Progenitor cell of endocrine pancreas (in vitro differentiated cells): ENCODE measurements at regions not wholly inside any gene's neighbourhood (a gene's known extent, or its start where the extent isn't known, plus 50 kb on each side); places are given as distances from the start of the nearest gene placed in this dataset.

Experiments used
- DNase-seq: peaks from one replicate; pipeline ENCODE4 v3.0.0; 2021; ENCODE audit warnings: low spot score; ENCODE audit not compliant: unreplicated experiment
- H3K27ac Mint-ChIP-seq: 2 replicates; pipeline ENCODE4 v1.8.0; 2021; ENCODE audit warnings: mild to moderate bottlenecking, moderate library complexity, mixed read lengths
- H3K27me3 Mint-ChIP-seq: 2 replicates; pipeline ENCODE4 v1.8.0; 2021; ENCODE audit warnings: mixed read lengths
- H3K36me3 Mint-ChIP-seq: 2 replicates; pipeline ENCODE4 v1.8.0; 2022; ENCODE audit warnings: mixed read lengths; ENCODE audit not compliant: insufficient read depth
- H3K4me1 Mint-ChIP-seq: 2 replicates; pipeline ENCODE4 v1.8.0; 2021; ENCODE audit warnings: low read depth, mixed read lengths
- H3K4me3 Mint-ChIP-seq: 2 replicates; pipeline ENCODE4 v1.8.0; 2021; ENCODE audit warnings: low read depth, mild to moderate bottlenecking, moderate library complexity, mixed read lengths
- H3K9me3 Mint-ChIP-seq: 2 replicates; pipeline ENCODE4 v1.8.0; 2021; ENCODE audit warnings: low read depth, mixed read lengths
- CTCF ChIP-seq: fragments of 200-600 bp; sonication (generic); IDR thresholded peaks from one replicate; pipeline ENCODE4 v1.5.0; 2021; ENCODE audit warnings: antibody characterized with exemption, mild to moderate bottlenecking; ENCODE audit not compliant: unreplicated experiment

- peak; percentile 77 for TF ChIP-seq CTCF
- Mint-ChIP-seq H3K4me1 (no peaks in the 10 kb centered on the region), H3K36me3 (peaks cover 5% of the 10 kb centered on the region), H3K9me3 (peaks cover 7% of the 10 kb centered on the region), H3K27me3 (peaks cover 35% of the 10 kb centered on the region), H3K4me3 (no peak overlapping the region), H3K27ac (no peak overlapping the region)
- peak; percentile 72 for DNase-seq
Measured at GRCh38 chr22:48576333-48577013, 1251.2 kb downstream of the BRD1 start.

- Mint-ChIP-seq H3K4me1 (no peaks in the 10 kb centered on the region), H3K27me3 (peaks cover 35% of the 10 kb centered on the region), H3K9me3 (peaks cover 7% of the 10 kb centered on the region), H3K36me3 (peaks cover 5% of the 10 kb centered on the region), H3K27ac (no peak overlapping the region), H3K4me3 (no peak overlapping the region)
- no peak for DNase-seq
- no peak for TF ChIP-seq CTCF
Measured at GRCh38 chr22:48575618-48576332, 1251.9 kb downstream of the BRD1 start.

GRCh38 chr22:48574776-48575617, 1252.7 kb downstream of the BRD1 start:
- Mint-ChIP-seq H3K9me3 (peaks cover 15% of the 10 kb centered on the region), H3K27me3 (peaks cover 38% of the 10 kb centered on the region), H3K27ac (peak overlapping the region; percentile 77), H3K36me3 (peaks cover 5% of the 10 kb centered on the region), H3K4me3 (peak overlapping the region; percentile 69), H3K4me1 (no peaks in the 10 kb centered on the region)
- peak; percentile 79 for TF ChIP-seq CTCF
- DNase-seq = peak; percentile 84

GRCh38 chr22:48573766-48574165, 1253.9 kb downstream of the BRD1 start:
- no peak for DNase-seq
- peaks cover 17% of the 10 kb centered on the region for H3K9me3 Mint-ChIP-seq
- peaks cover 5% of the 10 kb centered on the region for H3K36me3 Mint-ChIP-seq
- TF ChIP-seq CTCF = no peak
- peaks cover 39% of the 10 kb centered on the region for H3K27me3 Mint-ChIP-seq
- no peaks in the 10 kb centered on the region for H3K4me1 Mint-ChIP-seq
- no peak overlapping the region for H3K27ac Mint-ChIP-seq
- H3K4me3 Mint-ChIP-seq = peak overlapping the region; percentile 7

GRCh38 chr22:48572951-48573350, 1254.7 kb downstream of the BRD1 start:
- Mint-ChIP-seq H3K9me3 (peaks cover 17% of the 10 kb centered on the region), H3K4me3 (no peak overlapping the region), H3K27ac (no peak overlapping the region), H3K4me1 (peaks cover 1% of the 10 kb centered on the region), H3K36me3 (peaks cover 5% of the 10 kb centered on the region), H3K27me3 (peaks cover 42% of the 10 kb centered on the region)
- no peak for TF ChIP-seq CTCF
- DNase-seq = no peak
